ENCODE measurements at regions not wholly inside any gene's neighbourhood (a gene's known extent, or its start where the extent isn't known, plus 50 kb on each side); places are given as distances from the start of the nearest gene placed in this dataset.
A peak's percentile ranks its signal among the peaks of the same experiment; 100 is the strongest.

DNA sequence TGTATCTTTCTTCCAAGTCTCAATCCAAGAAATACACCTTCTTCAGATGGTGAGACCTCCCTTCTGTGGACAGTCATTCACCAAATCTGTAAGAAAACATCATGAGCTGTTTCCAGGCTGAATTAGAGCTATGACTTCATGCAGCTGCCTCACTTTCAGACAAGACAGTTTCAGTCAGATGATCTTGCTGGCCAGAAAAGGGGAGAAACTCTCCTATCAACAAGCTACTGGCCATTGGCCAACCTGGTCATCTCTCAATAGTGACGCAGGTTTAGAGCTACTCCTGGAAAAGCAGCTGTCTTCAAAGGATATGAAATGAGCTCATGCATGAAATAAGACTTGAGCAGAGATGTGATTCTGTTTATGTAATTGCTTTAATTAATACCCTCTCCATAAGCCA is 69.6 kb upstream of the NDP start:
- peak in 1 of 2 donors; percentile 20 for DNase-seq (ENCODE audit: low read depth in 2 of 2)

DNA sequence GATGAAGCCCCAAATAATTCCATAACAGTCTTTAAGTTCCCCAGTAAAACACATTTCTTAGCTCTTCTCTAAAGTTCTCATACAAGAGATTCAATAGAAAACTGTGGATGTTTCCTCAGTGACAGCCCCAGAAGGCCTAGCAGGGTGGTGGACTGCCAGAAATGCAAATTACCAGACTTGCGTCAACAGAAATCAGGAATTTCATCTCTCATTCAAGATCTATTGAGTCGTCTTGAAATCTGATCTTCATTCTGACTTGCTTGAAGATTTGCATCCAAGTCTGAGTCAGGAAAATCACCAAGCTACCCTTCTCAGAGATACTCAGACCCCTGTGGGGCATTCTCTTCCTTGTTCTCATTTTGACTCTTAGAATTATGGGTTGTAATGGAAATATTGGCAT is 68.9 kb upstream of the NDP start:
- DNase-seq (ENCODE audit: low read depth in 2 of 2) = no peak

DNA sequence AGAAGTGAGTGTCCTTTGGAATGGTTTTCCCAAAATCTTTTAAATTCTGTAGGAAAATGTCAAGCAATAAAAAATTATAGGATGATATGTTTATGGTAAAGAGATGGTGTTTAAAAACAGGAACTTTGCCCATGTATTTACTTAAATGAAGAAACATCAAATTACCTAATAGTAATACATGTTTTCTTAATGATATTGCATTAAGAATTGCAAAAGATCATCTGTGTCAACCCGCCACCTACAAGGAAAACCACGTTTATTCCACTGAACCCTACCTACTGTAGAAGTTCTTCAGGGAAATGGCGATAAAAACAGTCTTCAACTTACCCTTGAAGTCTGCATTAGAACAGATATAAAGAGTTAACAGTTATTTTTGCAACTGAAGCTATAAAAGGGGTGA is 67.2 kb upstream of the NDP start:
- no peak for DNase-seq (ENCODE audit: low read depth in 2 of 2)

GRCh38 chrX:44039556-44039955 is 66.4 kb upstream of the NDP start:
- no peak for DNase-seq (ENCODE audit: low read depth in 2 of 2)

DNA sequence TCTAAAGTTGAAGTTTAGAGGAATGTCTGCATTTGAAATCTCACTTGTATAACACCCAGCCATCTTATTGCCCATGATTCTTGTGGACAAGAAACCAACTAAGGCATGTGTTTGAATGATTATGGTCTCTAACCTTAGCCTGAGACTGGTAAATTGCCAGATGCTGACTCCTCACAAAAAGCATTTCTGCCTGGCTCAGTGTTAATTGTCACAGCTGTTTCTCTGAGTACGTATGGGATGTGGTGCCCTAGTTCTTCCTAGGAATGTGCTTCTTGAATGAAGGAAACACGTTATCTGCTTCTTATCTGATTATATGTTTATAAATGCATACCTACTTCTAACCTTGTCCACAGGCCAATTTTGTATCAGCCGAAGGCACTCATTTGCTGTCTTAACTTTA is 63.1 kb upstream of the NDP start:
- peak in 1 of 2 donors; percentile 61 for DNase-seq (ENCODE audit: low read depth in 2 of 2)

- DNase-seq (ENCODE audit: low read depth in 2 of 2) = no peak
Measured at GRCh38 chrX:44035571-44035970, 62.4 kb upstream of the NDP start.

DNA sequence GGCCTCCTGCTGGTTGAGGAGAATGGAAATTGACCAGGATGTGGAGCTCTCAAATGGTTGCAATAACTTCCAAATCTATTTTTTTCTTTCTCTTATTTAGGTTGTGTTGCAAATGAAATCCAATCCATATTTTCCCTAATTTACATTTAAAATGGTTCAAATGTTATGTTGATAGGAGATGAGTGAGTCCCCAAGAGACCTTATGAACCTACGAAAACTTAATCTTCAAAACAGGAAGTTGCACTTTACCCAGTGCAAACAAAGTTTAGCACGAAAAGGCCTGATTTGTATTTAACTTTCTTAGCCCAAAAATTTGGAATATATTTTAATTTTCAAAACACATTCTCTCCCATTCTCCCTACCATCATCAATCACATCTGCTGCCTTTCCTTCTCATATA is 59.3 kb upstream of the NDP start:
- DNase-seq (ENCODE audit: low read depth in 2 of 2) = no peak

GRCh38 chrX:44025555-44025954 is 52.4 kb upstream of the NDP start:
- DNase-seq (ENCODE audit: low read depth in 2 of 2) = peak in 1 of 2 donors; percentile 60

All from lung microvascular endothelial cell (primary cell).